ENCODE measurements at regions not wholly inside any gene's neighbourhood (a gene's known extent, or its start where the extent isn't known, plus 50 kb on each side); places are given as distances from the start of the nearest gene placed in this dataset.
"Not testable (repeated sequence)": the region's sequence is repeated elsewhere in the genome, so short reads cannot be mapped to it uniquely, and the experiment has no call there.

- no peak for DNase-seq (ENCODE audit: low read depth)
Observed at GRCh38 chr7:69402696-69403095, 195.6 kb upstream of the AUTS2 start.

GRCh38 chr7:69403169-69403568 lies 195.1 kb upstream of the AUTS2 start:
- no peak for DNase-seq (ENCODE audit: low read depth)

- DNase-seq (ENCODE audit: low read depth), result no peak
Observed at GRCh38 chr7:69411018-69411417, 187.3 kb upstream of the AUTS2 start.

GRCh38 chr7:69411466-69411865 lies 186.8 kb upstream of the AUTS2 start:
- no peak for DNase-seq (ENCODE audit: low read depth)

- DNase-seq (ENCODE audit: low read depth), result no peak
Observed at GRCh38 chr7:69412331-69413146, 185.7 kb upstream of the AUTS2 start.

GRCh38 chr7:69414555-69414954 lies 183.7 kb upstream of the AUTS2 start:
- DNase-seq (ENCODE audit: low read depth), result no peak

GRCh38 chr7:69418869-69419670 lies 179.2 kb upstream of the AUTS2 start:
- DNase-seq (ENCODE audit: low read depth), result no peak

GRCh38 chr7:69419934-69420333 lies 178.3 kb upstream of the AUTS2 start:
- DNase-seq (ENCODE audit: low read depth), result no peak

GRCh38 chr7:69422574-69422985 lies 175.7 kb upstream of the AUTS2 start:
- no peak for DNase-seq (ENCODE audit: low read depth)

GRCh38 chr7:69426705-69427104 lies 171.6 kb upstream of the AUTS2 start:
- no peak for DNase-seq (ENCODE audit: low read depth)

- DNase-seq (ENCODE audit: low read depth), result no peak
Observed at GRCh38 chr7:69428089-69428488, 170.2 kb upstream of the AUTS2 start.

GRCh38 chr7:69429911-69430383 lies 168.3 kb upstream of the AUTS2 start:
- no peak for DNase-seq (ENCODE audit: low read depth)

- DNase-seq (ENCODE audit: low read depth), result no peak
Observed at GRCh38 chr7:69430384-69431021, 167.8 kb upstream of the AUTS2 start.

GRCh38 chr7:69431626-69432025 lies 166.6 kb upstream of the AUTS2 start:
- DNase-seq (ENCODE audit: low read depth), result no peak

GRCh38 chr7:69432276-69432675 lies 166.0 kb upstream of the AUTS2 start:
- not testable (repeated sequence) for DNase-seq (ENCODE audit: low read depth)

- no peak for DNase-seq (ENCODE audit: low read depth)
Observed at GRCh38 chr7:69433081-69433480, 165.2 kb upstream of the AUTS2 start.

GRCh38 chr7:69434398-69434815 lies 163.9 kb upstream of the AUTS2 start:
- DNase-seq (ENCODE audit: low read depth), result no peak

GRCh38 chr7:69435711-69436110 lies 162.6 kb upstream of the AUTS2 start:
- no peak for DNase-seq (ENCODE audit: low read depth)

- no peak for DNase-seq (ENCODE audit: low read depth)
Observed at GRCh38 chr7:69436946-69437345, 161.3 kb upstream of the AUTS2 start.

- no peak for DNase-seq (ENCODE audit: low read depth)
Observed at GRCh38 chr7:69438584-69439412, 159.5 kb upstream of the AUTS2 start.

- DNase-seq (ENCODE audit: low read depth), result no peak
Observed at GRCh38 chr7:69439636-69440325, 158.5 kb upstream of the AUTS2 start.

Measured in stimulated activated CD8-positive, alpha-beta memory T cell treated with anti-CD3 and anti-CD28 coated beads, Interleukin-12 subunit alpha, Interleukin-12 subunit beta, amount 100 ng/mL, for 1 hour (primary cell).